T-helper 1 cell (primary cell): ENCODE measurements at regions not wholly inside any gene's neighbourhood (a gene's known extent, or its start where the extent isn't known, plus 50 kb on each side); places are given as distances from the start of the nearest gene placed in this dataset.

ENCODE experiments used
- DNase-seq, 5 donors: peaks; one replicate each; pipeline ENCODE4 v3.0.0-alpha.2; 2012 to 2020

GRCh38 chr2:239905884-239906654 lies 119.1 kb downstream of the NDUFA10 start:
- DNase-seq, result no peak

GRCh38 chr2:239905306-239905705 lies 119.8 kb downstream of the NDUFA10 start:
- no peak for DNase-seq

- DNase-seq, result no peak
Measured at GRCh38 chr2:239904496-239904895, 120.6 kb downstream of the NDUFA10 start.

GRCh38 chr2:239903803-239904202 lies 121.3 kb downstream of the NDUFA10 start:
- no peak for DNase-seq

- DNase-seq, result no peak
Measured at GRCh38 chr2:239903210-239903609, 121.9 kb downstream of the NDUFA10 start.

- no peak for DNase-seq
Measured at GRCh38 chr2:239902749-239903201, 122.4 kb downstream of the NDUFA10 start.

- no peak for DNase-seq
Measured at GRCh38 chr2:239898292-239898925, 126.7 kb downstream of the NDUFA10 start.

- DNase-seq, result no peak
Measured at GRCh38 chr2:239897596-239898235, 127.4 kb downstream of the NDUFA10 start.

- DNase-seq, result no peak
Measured at GRCh38 chr2:239896075-239896474, 129.1 kb downstream of the NDUFA10 start.

GRCh38 chr2:239895669-239896068 lies 129.5 kb downstream of the NDUFA10 start:
- no peak for DNase-seq

GRCh38 chr2:239895116-239895515 lies 130.0 kb downstream of the NDUFA10 start:
- no peak for DNase-seq

- no peak for DNase-seq
Measured at GRCh38 chr2:239894276-239894675, 130.9 kb downstream of the NDUFA10 start.

- no peak for DNase-seq
Measured at GRCh38 chr2:239893236-239893515, 132.0 kb downstream of the NDUFA10 start.

- no peak for DNase-seq
Measured at GRCh38 chr2:239892441-239893235, 132.5 kb downstream of the NDUFA10 start.

GRCh38 chr2:239891698-239892097 lies 133.4 kb downstream of the NDUFA10 start:
- DNase-seq, result peak in 1 of 5 donors; percentile 19

GRCh38 chr2:239890206-239890746 lies 134.9 kb downstream of the NDUFA10 start:
- DNase-seq, result no peak

- no peak for DNase-seq
Measured at GRCh38 chr2:239889641-239890121, 135.5 kb downstream of the NDUFA10 start.

GRCh38 chr2:239887604-239888003 lies 137.5 kb downstream of the NDUFA10 start:
- DNase-seq, result no peak

GRCh38 chr2:239886781-239887180 lies 138.4 kb downstream of the NDUFA10 start:
- DNase-seq, result no peak

- DNase-seq, result no peak
Measured at GRCh38 chr2:239884875-239885274, 140.3 kb downstream of the NDUFA10 start.

GRCh38 chr2:239884051-239884405 lies 141.1 kb downstream of the NDUFA10 start:
- DNase-seq, result no peak

- no peak for DNase-seq
Measured at GRCh38 chr2:239883326-239884050, 141.7 kb downstream of the NDUFA10 start.
